Neural cell (in vitro differentiated cells): ENCODE measurements at regions not wholly inside any gene's neighbourhood (a gene's known extent, or its start where the extent isn't known, plus 50 kb on each side); places are given as distances from the start of the nearest gene placed in this dataset.

Source experiments
- H2AFZ ChIP-seq: fragments of 200-600, 300-800 bp; sonication (generic), shearing (Covaris generic); 2 replicates; pipeline ENCODE4 v1.6.0; 2014; ENCODE audit warnings: low read depth, mild to moderate bottlenecking, antibody characterized with exemption, low read length, moderate library complexity
- H3F3A ChIP-seq: fragments of 200-600 bp; shearing (Covaris generic); 2 replicates; pipeline ENCODE4 v1.6.1; 2016; ENCODE audit warnings: mild to moderate bottlenecking, moderate library complexity, mixed read lengths, antibody characterized with exemption, low read length; ENCODE audit not compliant: insufficient read depth, poor library complexity, severe bottlenecking
- H3K27ac ChIP-seq: fragments of 200-600, 300-800 bp; sonication (generic), shearing (Covaris generic); 2 replicates; pipeline ENCODE4 v1.5.1; 2014; ENCODE audit warnings: mild to moderate bottlenecking, low read length, moderate library complexity
- H3K27me3 ChIP-seq: fragments of 300-800, 200-600 bp; sonication (generic), shearing (Covaris generic); 2 replicates; pipeline ENCODE4 v1.6.0; 2014; ENCODE audit warnings: mild to moderate bottlenecking, low read depth, low read length, moderate library complexity; ENCODE audit not compliant: insufficient read depth
- H3K36me3 ChIP-seq: fragments of 300-800, 200-600 bp; sonication (generic), shearing (Covaris generic); 2 replicates; pipeline ENCODE4 v1.5.1; 2014; ENCODE audit warnings: mild to moderate bottlenecking, antibody characterized with exemption, low read length, moderate library complexity; ENCODE audit not compliant: insufficient read depth
- H3K4me2 ChIP-seq: fragments of 300-800, 200-600 bp; sonication (generic), shearing (Covaris generic); 2 replicates; pipeline ENCODE4 v1.6.0; 2014; ENCODE audit warnings: mild to moderate bottlenecking, low read length
- H3K4me3 ChIP-seq: fragments of 300-800, 200-600 bp; sonication (generic), shearing (Covaris generic); 2 replicates; pipeline ENCODE4 v1.5.1; 2014; ENCODE audit warnings: mild to moderate bottlenecking, low read length, moderate library complexity
- H3K79me2 ChIP-seq: fragments of 200-600 bp; shearing (Covaris generic); replicated peaks from 2 replicates; pipeline ENCODE4 v1.6.0; 2014; ENCODE audit warnings: mild to moderate bottlenecking, low read length, moderate library complexity; ENCODE audit not compliant: insufficient read depth
- H3K9ac ChIP-seq: fragments of 300-800, 200-600 bp; sonication (generic), shearing (Covaris generic); 2 replicates; pipeline ENCODE4 v1.6.1; 2016; ENCODE audit warnings: mild to moderate bottlenecking, low read length, mixed read lengths
- H3K9me2 ChIP-seq: fragments of 200-600 bp; shearing (Covaris generic); 2 replicates; pipeline ENCODE4 v1.6.1; 2016; ENCODE audit warnings: mild to moderate bottlenecking, low read length, mixed read lengths; ENCODE audit not compliant: insufficient read depth
- H3K9me3 ChIP-seq: fragments of 200-600, 300-800 bp; sonication (generic), shearing (Covaris generic); 2 replicates; pipeline ENCODE4 v1.6.1; 2016; ENCODE audit warnings: mild to moderate bottlenecking, mixed run types, low read length, moderate library complexity, mixed read lengths
- H4K20me1 ChIP-seq: fragments of 200-600 bp; shearing (Covaris generic); 2 replicates; pipeline ENCODE4 v1.6.1; 2016; ENCODE audit warnings: mild to moderate bottlenecking, mixed run types; ENCODE audit not compliant: insufficient read depth
- CTCF ChIP-seq: fragments of 450-650 bp; IDR thresholded peaks from 2 replicates; pipeline ENCODE4 v1.5.1; 2014; ENCODE audit warnings: antibody characterized with exemption, mild to moderate bottlenecking, moderate library complexity; ENCODE audit not compliant: poor library complexity, severe bottlenecking
- EP300 ChIP-seq: fragments of 450-650 bp; conservative IDR thresholded peaks from 2 replicates; pipeline ENCODE4 v1.6.1; 2014; ENCODE audit warnings: antibody characterized with exemption, mild to moderate bottlenecking, moderate library complexity; ENCODE audit not compliant: poor library complexity, severe bottlenecking
- EZH2 ChIP-seq: fragments of 200-600, 300-800 bp; shearing (Covaris generic), sonication (generic); IDR thresholded peaks from 2 replicates; pipeline ENCODE4 v1.6.1; 2014; ENCODE audit warnings: antibody characterized with exemption, low read length, borderline replicate concordance, mild to moderate bottlenecking; ENCODE audit not compliant: insufficient read depth, poor library complexity, severe bottlenecking
- MXI1 ChIP-seq: fragments of 450-650 bp; conservative IDR thresholded peaks from 2 replicates; pipeline ENCODE4 v1.6.1; 2014; ENCODE audit warnings: antibody characterized with exemption, mild to moderate bottlenecking; ENCODE audit not compliant: poor library complexity, severe bottlenecking
- POLR2AphosphoS5 ChIP-seq: IDR thresholded peaks from 2 replicates; pipeline ENCODE4 v1.6.1; 2012
- RAD21 ChIP-seq: fragments of 450-650 bp; conservative IDR thresholded peaks from 2 replicates; pipeline ENCODE4 v1.6.1; 2014; ENCODE audit warnings: antibody characterized with exemption, mild to moderate bottlenecking, moderate library complexity
- REST ChIP-seq: IDR thresholded peaks from 2 replicates; pipeline ENCODE4 v1.6.1; 2012; ENCODE audit warnings: borderline replicate concordance
- SMC3 ChIP-seq: fragments of 450-650 bp; conservative IDR thresholded peaks from 2 replicates; pipeline ENCODE4 v1.6.1; 2014; ENCODE audit warnings: antibody characterized with exemption, mild to moderate bottlenecking, moderate library complexity; ENCODE audit not compliant: poor library complexity
- TAF1 ChIP-seq: IDR thresholded peaks from 2 replicates; pipeline ENCODE4 v1.6.1; 2012; ENCODE audit warnings: low read depth

- no peaks in the 10 kb centered on the region for H3K36me3 ChIP-seq
- H3K9me3 ChIP-seq: no peaks in the 10 kb centered on the region
- no peak overlapping the region for H3K4me3 ChIP-seq
- no peaks in the 10 kb centered on the region for H3F3A ChIP-seq
- no peaks in the 10 kb centered on the region for H4K20me1 ChIP-seq
- no peak overlapping the region for H3K9ac ChIP-seq
- TF ChIP-seq EZH2: no peak
- no peak for TF ChIP-seq SMC3
- TF ChIP-seq MXI1: no peak
- no peak for TF ChIP-seq REST
- no peak for TF ChIP-seq EP300
- no peak for TF ChIP-seq CTCF
- TF ChIP-seq TAF1: no peak
- no peaks in the 10 kb centered on the region for H3K27me3 ChIP-seq
- H3K9me2 ChIP-seq: no peaks in the 10 kb centered on the region
- no peak overlapping the region for H3K4me2 ChIP-seq
- no peak overlapping the region for H3K27ac ChIP-seq
- no peak overlapping the region for H2AFZ ChIP-seq
- no peaks in the 10 kb centered on the region for H3K79me2 ChIP-seq
Measured at GRCh38 chr9:12612211-12612770, 80.9 kb upstream of the TYRP1 start.

GRCh38 chr9:12613071-12613470 lies 80.1 kb upstream of the TYRP1 start:
- Histone ChIP-seq H3K27ac (no peak overlapping the region), H3K4me2 (no peak overlapping the region), H2AFZ (no peak overlapping the region)

More at GRCh38 chr9:12613071-12613470, 80.1 kb upstream of the TYRP1 start:
- TF ChIP-seq REST: no peak
- TF ChIP-seq RAD21: no peak
- TF ChIP-seq EP300: no peak
- TF ChIP-seq SMC3: no peak
- no peak for TF ChIP-seq CTCF
- TF ChIP-seq POLR2AphosphoS5: no peak
- no peak for TF ChIP-seq TAF1
- no peak for TF ChIP-seq MXI1
- no peak for TF ChIP-seq EZH2
- no peaks in the 10 kb centered on the region for H3K9me2 ChIP-seq
- H3K9me3 ChIP-seq: no peaks in the 10 kb centered on the region
- H3K79me2 ChIP-seq: no peaks in the 10 kb centered on the region
- H3K9ac ChIP-seq: no peak overlapping the region
- no peaks in the 10 kb centered on the region for H3F3A ChIP-seq
- no peaks in the 10 kb centered on the region for H4K20me1 ChIP-seq
- no peaks in the 10 kb centered on the region for H3K27me3 ChIP-seq
- no peak overlapping the region for H3K4me3 ChIP-seq
- H3K36me3 ChIP-seq: no peaks in the 10 kb centered on the region
